Astrocyte (in vitro differentiated cells and primary cell): ENCODE measurements at regions not wholly inside any gene's neighbourhood (a gene's known extent, or its start where the extent isn't known, plus 50 kb on each side); places are given as distances from the start of the nearest gene placed in this dataset.

ENCODE experiments used
- EZH2 ChIP-seq: IDR thresholded peaks from 2 replicates; pipeline ENCODE4 v1.6.1; 2012; ENCODE audit warnings: mild to moderate bottlenecking, low read length, inconsistent platforms; ENCODE audit not compliant: insufficient read depth
- TF ChIP-seq, protein P1 (sequence below): IDR thresholded peaks from 2 replicates; pipeline ENCODE4 v1.5.1; 2011; ENCODE audit warnings: low read depth, mild to moderate bottlenecking, inconsistent platforms, low read length, moderate library complexity; ENCODE audit not compliant: insufficient read depth

DNA sequence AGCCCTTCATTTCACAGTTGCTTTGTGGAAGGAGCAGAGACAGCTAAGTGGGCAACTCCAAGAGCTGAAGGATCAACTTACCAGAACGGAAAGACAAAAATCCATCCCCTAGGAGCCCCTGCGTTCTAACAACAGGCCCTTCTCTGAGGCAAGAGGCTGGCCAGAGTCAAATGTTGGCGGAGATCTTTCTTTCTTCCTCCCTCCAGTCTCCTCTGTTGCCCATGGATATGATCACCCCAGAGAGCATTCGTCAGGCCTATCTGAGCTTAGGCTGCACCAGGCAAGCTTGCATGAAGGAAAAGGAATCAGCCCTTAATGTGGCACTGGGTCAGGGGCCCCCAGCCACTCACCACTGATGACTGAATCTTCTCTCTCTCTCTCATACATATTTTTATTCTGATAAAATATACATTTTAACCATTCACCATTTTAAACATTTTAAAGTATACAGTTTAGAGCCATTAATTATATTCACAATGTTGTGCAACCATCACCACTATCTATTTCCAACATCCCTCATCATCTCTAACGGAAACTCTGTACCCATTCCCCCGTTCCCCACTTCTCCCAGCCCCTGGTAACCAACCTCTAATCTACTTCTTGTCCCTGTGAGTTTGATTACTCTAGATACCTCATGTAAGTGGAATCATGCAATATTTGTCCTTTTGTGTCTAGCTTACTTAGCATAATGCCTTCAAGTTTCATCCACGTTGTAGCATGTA lies 52.9 kb upstream of the CCND2 start:
- TF ChIP-seq, protein P1, sequence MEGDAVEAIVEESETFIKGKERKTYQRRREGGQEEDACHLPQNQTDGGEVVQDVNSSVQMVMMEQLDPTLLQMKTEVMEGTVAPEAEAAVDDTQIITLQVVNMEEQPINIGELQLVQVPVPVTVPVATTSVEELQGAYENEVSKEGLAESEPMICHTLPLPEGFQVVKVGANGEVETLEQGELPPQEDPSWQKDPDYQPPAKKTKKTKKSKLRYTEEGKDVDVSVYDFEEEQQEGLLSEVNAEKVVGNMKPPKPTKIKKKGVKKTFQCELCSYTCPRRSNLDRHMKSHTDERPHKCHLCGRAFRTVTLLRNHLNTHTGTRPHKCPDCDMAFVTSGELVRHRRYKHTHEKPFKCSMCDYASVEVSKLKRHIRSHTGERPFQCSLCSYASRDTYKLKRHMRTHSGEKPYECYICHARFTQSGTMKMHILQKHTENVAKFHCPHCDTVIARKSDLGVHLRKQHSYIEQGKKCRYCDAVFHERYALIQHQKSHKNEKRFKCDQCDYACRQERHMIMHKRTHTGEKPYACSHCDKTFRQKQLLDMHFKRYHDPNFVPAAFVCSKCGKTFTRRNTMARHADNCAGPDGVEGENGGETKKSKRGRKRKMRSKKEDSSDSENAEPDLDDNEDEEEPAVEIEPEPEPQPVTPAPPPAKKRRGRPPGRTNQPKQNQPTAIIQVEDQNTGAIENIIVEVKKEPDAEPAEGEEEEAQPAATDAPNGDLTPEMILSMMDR: no peak
- no peak for TF ChIP-seq EZH2
